Gastroesophageal sphincter (tissue), 4 donors: ENCODE measurements at regions not wholly inside any gene's neighbourhood (a gene's known extent, or its start where the extent isn't known, plus 50 kb on each side); places are given as distances from the start of the nearest gene placed in this dataset.
"Not testable (repeated sequence)": the region's sequence is repeated elsewhere in the genome, so short reads cannot be mapped to it uniquely, and the experiment has no call there.

Experiments
- ATAC-seq: fragments of 150-250 bp; one replicate; pipeline ENCODE4 v1.9.1; 2016; ENCODE audit warnings: mild to moderate bottlenecking, moderate library complexity
- H3K27ac ChIP-seq, 4 donors: fragments of 200-600 bp; sonication (generic) in 3 of 4; 1 replicate in 3 of 4; 2 replicates in 1 of 4; pipeline ENCODE4 v1.5.1; 2016 to 2019
- H3K27me3 ChIP-seq: fragments of 200-600 bp; sonication (generic); one replicate; pipeline ENCODE4 v1.5.1; 2019
- H3K36me3 ChIP-seq, 2 donors: fragments of 200-600 bp; sonication (generic); one replicate each; pipeline ENCODE4 v1.5.1; 2019; ENCODE audit warnings: control low read depth in 1 of 2
- H3K4me1 ChIP-seq, 3 donors: fragments of 200-600 bp; sonication (generic); 1 replicate in 2 of 3; 2 replicates in 1 of 3; pipeline ENCODE4 v1.5.1; 2016 to 2019; ENCODE audit warnings: control low read depth in 2 of 3
- H3K4me3 ChIP-seq, 2 donors: fragments of 200-600 bp; sonication (generic); one replicate each; pipeline ENCODE4 v1.5.1; 2019; ENCODE audit warnings: mild to moderate bottlenecking in 1 of 2, moderate library complexity in 1 of 2
- H3K9me3 ChIP-seq, 3 donors: fragments of 200-600 bp; sonication (generic); one replicate each; pipeline ENCODE4 v1.5.1; 2017 to 2019; ENCODE audit warnings: control low read depth in 2 of 3
- CTCF ChIP-seq, 4 experiments: fragments of 200-600 bp in 2 of 4; fragments of 450-650 bp in 2 of 4; sonication (generic) in 1 of 4; IDR thresholded peaks; one replicate each; pipeline ENCODE4 v1.5.1; 2017 to 2019; ENCODE audit warnings: antibody characterized with exemption in 4 of 4, mild to moderate bottlenecking in 2 of 4, moderate library complexity in 2 of 4
- EP300 ChIP-seq: sonication (generic); formaldehyde crosslinking; IDR thresholded peaks from one replicate; pipeline ENCODE4 v1.6.1; 2017; ENCODE audit warnings: antibody characterized with exemption, mild to moderate bottlenecking
- POLR2A ChIP-seq, 2 donors: fragments of 450-650 bp; IDR thresholded peaks; one replicate each; pipeline ENCODE4 v1.6.1; 2017; ENCODE audit warnings: antibody characterized with exemption in 2 of 2, mild to moderate bottlenecking in 2 of 2, moderate library complexity in 1 of 2
- POLR2AphosphoS5 ChIP-seq: sonication (generic); formaldehyde crosslinking; IDR thresholded peaks from one replicate; pipeline ENCODE4 v1.6.1; 2017; ENCODE audit warnings: antibody characterized with exemption
- WGBS, 2 donors: methylation state at CpG; one replicate each; pipeline ENCODE4 v1.1.5; 2018; ENCODE audit warnings: low coverage in 1 of 2; 5-methylcytosine and 5-hydroxymethylcytosine counted together

- no peak for ATAC-seq
- Histone ChIP-seq H3K36me3 (no peaks in the 10 kb centered on the region), H3K4me3 (no peak overlapping the region), H3K9me3 (no peaks in the 10 kb centered on the region), H3K27ac (no peak overlapping the region), H3K4me1 (no peaks in the 10 kb centered on the region), H3K27me3 (no peaks in the 10 kb centered on the region)
- WGBS, 2 donors = 89 to 100% methylated on average over 1 to 4 of the region's 4 CpGs
- TF ChIP-seq EP300 = no peak
- no peak for TF ChIP-seq POLR2A (IDR thresholded peaks at IDR 0.05)
- no peak for TF ChIP-seq POLR2AphosphoS5
- no peak for TF ChIP-seq CTCF (IDR thresholded peaks at IDR 0.05)
Observed at GRCh38 chr12:128040971-128041370, 226.0 kb upstream of the TMEM132C start.

GRCh38 chr12:128042283-128042682, 224.7 kb upstream of the TMEM132C start:
- not testable (repeated sequence) for H3K27ac ChIP-seq, H3K9me3 ChIP-seq, H3K4me3 ChIP-seq, H3K4me1 ChIP-seq, ATAC-seq, H3K27me3 ChIP-seq, H3K36me3 ChIP-seq
- WGBS, 2 donors = 87% methylated on average over 4 of the region's 10 CpGs; no CpG with 5 or more reads in 1 of the 2 donors

- no peak overlapping the region for H3K4me3 ChIP-seq
- 90 to 100% methylated on average over 1 to 3 of the region's 3 CpGs for WGBS, 2 donors
- H3K27ac ChIP-seq = no peak overlapping the region
- H3K4me1 ChIP-seq = no peaks in the 10 kb centered on the region
- H3K36me3 ChIP-seq = no peaks in the 10 kb centered on the region
- ATAC-seq = no peak
- no peaks in the 10 kb centered on the region for H3K27me3 ChIP-seq
- H3K9me3 ChIP-seq = no peaks in the 10 kb centered on the region
- TF ChIP-seq POLR2A (IDR thresholded peaks at IDR 0.05) (no peak), CTCF (IDR thresholded peaks at IDR 0.05) (no peak), POLR2AphosphoS5 (no peak), EP300 (no peak)
Observed at GRCh38 chr12:128042825-128043224, 224.1 kb upstream of the TMEM132C start.

GRCh38 chr12:128043317-128043716, 223.7 kb upstream of the TMEM132C start:
- TF ChIP-seq EP300 (no peak), POLR2A (IDR thresholded peaks at IDR 0.05) (no peak), CTCF (IDR thresholded peaks at IDR 0.05) (no peak), POLR2AphosphoS5 (no peak)
- no peaks in the 10 kb centered on the region for H3K27me3 ChIP-seq
- WGBS, 2 donors = 79 to 93% methylated on average over 7 of the region's 7 CpGs
- no peaks in the 10 kb centered on the region for H3K36me3 ChIP-seq
- ATAC-seq = no peak
- no peak overlapping the region for H3K27ac ChIP-seq
- H3K4me1 ChIP-seq = no peaks in the 10 kb centered on the region
- H3K9me3 ChIP-seq = no peaks in the 10 kb centered on the region
- H3K4me3 ChIP-seq = no peak overlapping the region

GRCh38 chr12:128047266-128048060, 219.5 kb upstream of the TMEM132C start:
- H3K36me3 ChIP-seq = no peaks in the 10 kb centered on the region
- no peak overlapping the region for H3K27ac ChIP-seq
- no peaks in the 10 kb centered on the region for H3K9me3 ChIP-seq
- 29 to 66% methylated on average over 1 to 3 of the region's 3 CpGs for WGBS, 2 donors
- peaks cover 5% of the 10 kb centered on the region for H3K27me3 ChIP-seq
- ATAC-seq = no peak
- no peak overlapping the region for H3K4me3 ChIP-seq
- TF ChIP-seq EP300 = no peak
- TF ChIP-seq CTCF (IDR thresholded peaks at IDR 0.05) = no peak
- no peak for TF ChIP-seq POLR2AphosphoS5
- TF ChIP-seq POLR2A (IDR thresholded peaks at IDR 0.05) = no peak
- H3K4me1 ChIP-seq = no peaks in the 10 kb centered on the region
